CD14-positive monocyte (primary cell): ENCODE measurements at regions not wholly inside any gene's neighbourhood (a gene's known extent, or its start where the extent isn't known, plus 50 kb on each side); places are given as distances from the start of the nearest gene placed in this dataset.

ENCODE experiments used
- DNase-seq, 3 donors: peaks; one replicate each; pipeline ENCODE4 v3.0.0-alpha.2; 2011 to 2022
- H2AFZ ChIP-seq: 2 replicates; pipeline ENCODE4 v1.6.0; 2012; ENCODE audit warnings: mild to moderate bottlenecking, low read depth, low read length, inconsistent platforms; ENCODE audit not compliant: insufficient read depth, poor library complexity, severe bottlenecking
- H3K27ac ChIP-seq, 2 donors: 1 replicate in 1 of 2; 2 replicates in 1 of 2; pipeline ENCODE4 v1.5.1; 2012 to 2013; ENCODE audit warnings: low read length in 2 of 2, control low read depth in 1 of 2, inconsistent platforms in 1 of 2, low read depth in 1 of 2, mild to moderate bottlenecking in 1 of 2
- H3K27me3 ChIP-seq, 2 donors: one replicate each; pipeline versions ENCODE4 v1.6.0 to v1.6.1; 2011 to 2013; ENCODE audit warnings: low read length in 2 of 2; ENCODE audit not compliant: control insufficient read depth in 2 of 2, insufficient read depth in 2 of 2
- H3K36me3 ChIP-seq, 2 donors: replicated peaks in 1 of 2; 1 replicate in 1 of 2; 2 replicates in 1 of 2; pipeline versions ENCODE4 v1.5.1 to v1.6.1; 2012 to 2013; ENCODE audit warnings: low read length in 2 of 2, control low read depth in 1 of 2, inconsistent platforms in 1 of 2, mild to moderate bottlenecking in 1 of 2; ENCODE audit not compliant: insufficient read depth in 2 of 2, control insufficient read depth in 1 of 2
- H3K4me1 ChIP-seq, 2 donors: 1 replicate in 1 of 2; 2 replicates in 1 of 2; pipeline versions ENCODE4 v1.5.1 to v1.6.1; 2012 to 2013; ENCODE audit warnings: low read length in 2 of 2, control low read depth in 1 of 2, inconsistent platforms in 1 of 2, mild to moderate bottlenecking in 1 of 2, moderate library complexity in 1 of 2; ENCODE audit not compliant: insufficient read depth in 2 of 2, control insufficient read depth in 1 of 2
- H3K4me2 ChIP-seq: replicated peaks from 2 replicates; pipeline ENCODE3; 2012; ENCODE audit warnings: low read length, moderate library complexity, mild to moderate bottlenecking; ENCODE audit not compliant: poor library complexity, severe bottlenecking; ENCODE audit errors: extremely low read depth
- H3K4me3 ChIP-seq, 3 experiments: fragments of 200-600 bp in 1 of 3; sonication (generic) in 1 of 3; replicated peaks in 1 of 3; 1 replicate in 2 of 3; 2 replicates in 1 of 3; pipeline ENCODE4 v1.5.1; 2011 to 2013; ENCODE audit warnings: low read length in 3 of 3, mild to moderate bottlenecking in 3 of 3, control low read depth in 2 of 3, low read depth in 2 of 3, inconsistent platforms in 1 of 3, moderate library complexity in 1 of 3
- H3K79me2 ChIP-seq: 2 replicates; pipeline ENCODE4 v1.6.0; 2012; ENCODE audit warnings: mild to moderate bottlenecking, control low read depth, inconsistent platforms, low read length, moderate library complexity; ENCODE audit not compliant: insufficient read depth
- H3K9ac ChIP-seq: 2 replicates; pipeline ENCODE4 v1.6.0; 2017; ENCODE audit warnings: low read length, mild to moderate bottlenecking; ENCODE audit not compliant: insufficient read depth, poor library complexity, severe bottlenecking
- H3K9me3 ChIP-seq, 2 donors: replicated peaks in 1 of 2; 1 replicate in 1 of 2; 2 replicates in 1 of 2; pipeline versions ENCODE4 v1.5.1 to v1.6.1; 2012 to 2013; ENCODE audit warnings: low read length in 2 of 2, control low read depth in 1 of 2; ENCODE audit not compliant: control insufficient read depth in 1 of 2, insufficient read depth in 1 of 2
- H4K20me1 ChIP-seq: 2 replicates; pipeline ENCODE4 v1.6.0; 2012; ENCODE audit warnings: mild to moderate bottlenecking, low read length, control low read depth, moderate library complexity; ENCODE audit not compliant: insufficient read depth
- H3K27ac Mint-ChIP-seq, 7 donors: one replicate each; pipeline ENCODE4 v1.8.0; 2020; ENCODE audit warnings: mild to moderate bottlenecking in 7 of 7, mixed read lengths in 7 of 7, moderate library complexity in 6 of 7, inconsistent platforms in 2 of 7
- H3K27me3 Mint-ChIP-seq, 3 donors: one replicate each; pipeline ENCODE4 v1.8.0; 2021 to 2022; ENCODE audit warnings: low read depth in 3 of 3, mild to moderate bottlenecking in 3 of 3, mixed read lengths in 3 of 3, moderate library complexity in 3 of 3, inconsistent platforms in 1 of 3
- H3K36me3 Mint-ChIP-seq, 2 donors: one replicate each; pipeline ENCODE4 v1.8.0; 2020; ENCODE audit warnings: mixed read lengths in 2 of 2, inconsistent platforms in 1 of 2, mild to moderate bottlenecking in 1 of 2
- H3K4me1 Mint-ChIP-seq: one replicate; pipeline ENCODE4 v1.8.0; 2020; ENCODE audit warnings: mild to moderate bottlenecking, mixed read lengths
- H3K4me3 Mint-ChIP-seq, 2 donors: one replicate each; pipeline ENCODE4 v1.8.0; 2020; ENCODE audit warnings: mild to moderate bottlenecking in 2 of 2, mixed read lengths in 2 of 2, moderate library complexity in 1 of 2
- H3K9me3 Mint-ChIP-seq, 7 donors: one replicate each; pipeline ENCODE4 v1.8.0; 2020 to 2022; ENCODE audit warnings: mixed read lengths in 7 of 7, mild to moderate bottlenecking in 6 of 7, moderate library complexity in 6 of 7, inconsistent platforms in 2 of 7
- whole genome bisulfite sequencing: methylation state at CpG from one replicate; pipeline ENCODE4 v1.1.5; 2013; ENCODE audit warnings: missing lambda C conversion rate; ENCODE audit not compliant: insufficient coverage; 5-methylcytosine and 5-hydroxymethylcytosine counted together
- intact Hi-C, 2 donors: fragments of 100-400 bp; cut with micrococcal nuclease; formaldehyde crosslinking; loops; one replicate each; pipeline versions ENCODE4 v1.15.0 to v1.15.1; 2023
- TF ChIP-seq, protein P1 (sequence below): fragments of 200-600 bp; IDR thresholded peaks from one replicate; pipeline ENCODE4 v1.8.0; 2022; ENCODE audit warnings: antibody characterized with exemption, mild to moderate bottlenecking

DNA sequence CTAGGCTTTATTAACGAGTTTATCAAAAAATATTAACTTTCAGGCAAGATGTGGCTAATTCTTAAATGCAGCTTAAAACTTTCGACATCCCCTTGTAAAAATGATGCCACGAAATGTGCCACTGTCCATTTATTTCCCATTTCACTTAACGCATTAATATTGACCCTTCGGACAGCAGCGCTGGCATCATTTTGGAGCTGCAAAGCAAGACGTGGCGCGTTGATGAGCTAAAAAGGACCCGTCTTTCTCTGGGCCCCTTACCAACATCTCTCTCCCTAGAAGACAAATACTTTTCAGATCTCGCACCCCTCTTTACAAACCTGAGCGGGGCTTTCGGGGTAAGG, 367.9 kb downstream of the MTX2 start:
- Histone ChIP-seq H3K36me3 (no peaks in the 10 kb centered on the region), H3K9ac (no peak overlapping the region), H4K20me1 (no peaks in the 10 kb centered on the region), H3K27me3 (peaks cover 71 to 92% of the 10 kb centered on the region in 2 donors), H3K9me3 (peaks cover 0 to 8% of the 10 kb centered on the region in 2 donors), H2AFZ (peak overlapping the region; percentile 71), H3K4me2 (peak overlapping the region; percentile 84), H3K79me2 (no peaks in the 10 kb centered on the region), H3K27ac (no peak overlapping the region), H3K4me1 (peaks cover 0 to 12% of the 10 kb centered on the region in 2 donors), H3K4me3 (peak overlapping the region in 1 of 3 experiments; percentile 75)
- Mint-ChIP-seq H3K4me1 (peaks cover 5% of the 10 kb centered on the region), H3K4me3 (peak overlapping the region; percentile 47 to 83), H3K36me3 (no peaks in the 10 kb centered on the region), H3K27ac (no peak overlapping the region), H3K9me3 (peaks cover 0 to 6% (median 0%) of the 10 kb centered on the region in 7 donors), H3K27me3 (peaks cover 58 to 79% (median 62%) of the 10 kb centered on the region in 3 donors)
- WGBS, result 12% methylated on average over 11 of the region's 13 CpGs
- intact Hi-C loops, result no loop called here
- no peak for DNase-seq
- TF ChIP-seq, protein P1, sequence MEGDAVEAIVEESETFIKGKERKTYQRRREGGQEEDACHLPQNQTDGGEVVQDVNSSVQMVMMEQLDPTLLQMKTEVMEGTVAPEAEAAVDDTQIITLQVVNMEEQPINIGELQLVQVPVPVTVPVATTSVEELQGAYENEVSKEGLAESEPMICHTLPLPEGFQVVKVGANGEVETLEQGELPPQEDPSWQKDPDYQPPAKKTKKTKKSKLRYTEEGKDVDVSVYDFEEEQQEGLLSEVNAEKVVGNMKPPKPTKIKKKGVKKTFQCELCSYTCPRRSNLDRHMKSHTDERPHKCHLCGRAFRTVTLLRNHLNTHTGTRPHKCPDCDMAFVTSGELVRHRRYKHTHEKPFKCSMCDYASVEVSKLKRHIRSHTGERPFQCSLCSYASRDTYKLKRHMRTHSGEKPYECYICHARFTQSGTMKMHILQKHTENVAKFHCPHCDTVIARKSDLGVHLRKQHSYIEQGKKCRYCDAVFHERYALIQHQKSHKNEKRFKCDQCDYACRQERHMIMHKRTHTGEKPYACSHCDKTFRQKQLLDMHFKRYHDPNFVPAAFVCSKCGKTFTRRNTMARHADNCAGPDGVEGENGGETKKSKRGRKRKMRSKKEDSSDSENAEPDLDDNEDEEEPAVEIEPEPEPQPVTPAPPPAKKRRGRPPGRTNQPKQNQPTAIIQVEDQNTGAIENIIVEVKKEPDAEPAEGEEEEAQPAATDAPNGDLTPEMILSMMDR, result no peak

DNA sequence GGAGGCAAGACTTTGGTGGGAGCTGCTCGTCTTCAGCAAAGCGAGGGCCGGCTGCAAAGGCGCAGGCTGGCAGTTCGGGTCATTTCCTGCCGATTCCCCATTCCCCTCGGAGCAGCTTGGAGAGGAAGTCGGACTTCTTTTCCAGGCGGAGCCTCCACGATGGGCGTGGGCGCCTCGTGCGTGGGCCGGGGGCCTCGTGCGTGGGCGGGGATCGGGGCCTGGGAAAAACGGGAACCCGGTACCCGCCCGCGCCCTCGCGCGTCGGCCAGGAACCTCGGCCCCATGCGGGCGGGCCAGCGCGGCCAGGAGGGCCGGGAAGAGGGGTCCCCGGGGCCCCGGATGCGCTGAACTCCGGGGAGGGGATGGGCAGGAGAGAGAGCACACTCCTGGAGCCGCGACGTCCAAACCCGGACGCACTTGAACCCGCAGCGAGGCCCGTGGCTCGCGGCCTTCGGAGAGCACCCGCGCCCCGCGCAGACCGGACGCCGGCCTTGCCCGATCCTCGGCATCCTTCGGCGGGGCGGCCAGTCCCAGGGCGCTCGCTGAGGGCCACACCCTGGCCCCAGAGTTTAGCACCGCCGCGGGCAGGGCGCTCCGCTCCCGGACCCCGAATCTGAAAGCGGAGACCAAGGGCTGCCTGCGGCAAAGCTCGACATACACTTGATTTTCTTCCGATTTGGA, 368.4 kb downstream of the MTX2 start:
- H3K27ac ChIP-seq, result no peak overlapping the region
- Mint-ChIP-seq H3K4me1 (peaks cover 5% of the 10 kb centered on the region), H3K36me3 (no peaks in the 10 kb centered on the region), H3K27ac (no peak overlapping the region), H3K9me3 (peaks cover 0 to 6% (median 0%) of the 10 kb centered on the region in 7 donors), H3K4me3 (peak overlapping the region; percentile 68 to 85), H3K27me3 (peaks cover 62 to 79% (median 63%) of the 10 kb centered on the region in 3 donors)
- intact Hi-C loops, result no loop called here
- WGBS, result 1% methylated on average over 71 of the region's 74 CpGs
- H2AFZ ChIP-seq, result peak overlapping the region; percentile 71
- H3K4me2 ChIP-seq, result peak overlapping the region; percentile 84
- H3K36me3 ChIP-seq, result no peaks in the 10 kb centered on the region
- H3K9ac ChIP-seq, result peak overlapping the region; percentile 36
- DNase-seq, result peak in 1 of 3 donors; percentile 7
- TF ChIP-seq, protein P1, result no peak
- peak overlapping the region; percentile 22 to 75 (median 51) for H3K4me3 ChIP-seq
- H3K9me3 ChIP-seq, result peaks cover 0 to 8% of the 10 kb centered on the region in 2 donors
- no peaks in the 10 kb centered on the region for H4K20me1 ChIP-seq
- peaks cover 0 to 12% of the 10 kb centered on the region in 2 donors for H3K4me1 ChIP-seq
- no peaks in the 10 kb centered on the region for H3K79me2 ChIP-seq
- H3K27me3 ChIP-seq, result peaks cover 70 to 91% of the 10 kb centered on the region in 2 donors
